Inferior parietal cortex (tissue), 1 donor: ENCODE measurements at regions not wholly inside any gene's neighbourhood (a gene's known extent, or its start where the extent isn't known, plus 50 kb on each side); places are given as distances from the start of the nearest gene placed in this dataset.

Source experiments
- DNase-seq: peaks from one replicate; pipeline ENCODE4 v3.0.0-alpha.2; 2016; ENCODE audit errors: extremely low spot score

- DNase-seq: peak; percentile 83
Measured at GRCh38 chr2:39513641-39514094, 76.6 kb upstream of the MAP4K3 start.

DNA sequence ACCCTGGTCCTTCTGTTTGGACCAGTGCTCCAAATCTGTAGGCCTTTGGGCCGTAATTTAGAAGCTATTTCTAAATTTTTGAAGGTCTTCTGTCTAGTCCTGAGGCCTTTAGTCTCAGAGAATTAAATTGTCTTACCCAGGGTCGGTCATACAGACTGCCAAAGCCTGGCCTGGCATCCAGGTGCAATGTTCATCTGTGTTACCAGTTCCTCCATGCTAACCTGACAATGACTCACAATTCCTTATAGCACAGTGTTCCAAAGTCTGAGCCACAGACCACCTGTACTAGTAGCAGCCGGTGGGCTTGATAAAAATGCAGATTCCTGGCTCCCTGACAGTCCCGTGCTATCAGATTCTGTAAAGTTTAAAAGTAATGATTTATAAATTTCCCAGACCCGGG, 77.7 kb upstream of the MAP4K3 start:
- no peak for DNase-seq

DNA sequence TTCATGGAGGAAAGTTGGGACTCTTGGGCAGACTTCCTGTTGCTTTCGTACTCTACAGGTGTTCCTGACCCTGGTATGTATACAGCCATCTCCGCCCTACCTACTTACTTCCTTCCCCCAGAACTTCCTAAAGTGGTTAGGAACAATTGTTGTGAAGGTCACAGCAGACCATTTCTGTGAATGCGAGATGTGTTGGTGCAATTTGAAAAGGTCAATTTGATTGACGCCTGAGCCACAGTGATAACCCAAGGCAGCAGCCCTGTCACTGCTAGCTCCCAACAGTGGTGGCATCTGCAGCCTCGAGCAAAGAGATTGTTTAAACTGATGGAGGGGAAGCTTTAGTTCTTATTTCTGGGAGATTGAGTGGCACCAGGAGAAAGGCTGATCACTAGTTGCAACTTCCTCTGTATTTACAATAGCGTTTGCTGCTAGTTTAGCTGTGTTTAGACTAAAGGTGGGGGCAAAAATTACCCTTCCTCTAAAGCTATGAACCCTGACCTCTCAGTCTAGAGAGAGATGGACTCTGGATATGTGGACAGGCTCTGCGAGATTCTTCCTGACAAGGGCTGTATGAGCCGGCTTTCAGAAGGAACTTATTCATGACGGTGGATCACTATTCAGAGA, 78.3 kb upstream of the MAP4K3 start:
- no peak for DNase-seq

GRCh38 chr2:39515897-39516346, 78.8 kb upstream of the MAP4K3 start:
- DNase-seq: no peak

- DNase-seq: peak; percentile 57
Measured at GRCh38 chr2:39516347-39517101, 79.4 kb upstream of the MAP4K3 start.

GRCh38 chr2:39517102-39517436, 80.0 kb upstream of the MAP4K3 start:
- DNase-seq: no peak

DNA sequence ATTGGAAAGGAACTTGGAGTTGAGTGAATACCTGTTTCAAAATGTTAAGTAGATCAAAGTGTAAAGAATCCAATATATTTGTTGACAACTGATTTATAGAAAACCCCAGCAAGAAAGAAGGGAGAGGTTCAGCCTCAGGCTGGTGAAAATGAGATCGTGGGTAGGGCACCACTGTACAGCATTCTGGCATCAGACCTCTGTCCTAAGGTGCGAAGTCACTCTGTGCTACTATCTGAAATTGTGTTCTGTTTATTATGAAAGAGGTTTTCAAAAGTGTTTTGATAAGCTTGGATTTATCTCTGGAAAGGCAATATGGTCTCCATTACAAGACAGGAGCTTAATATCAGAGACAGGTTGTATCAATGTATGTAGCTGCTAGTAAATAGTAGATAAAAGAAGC, 80.5 kb upstream of the MAP4K3 start:
- no peak for DNase-seq

- DNase-seq: no peak
Measured at GRCh38 chr2:39519886-39520285, 82.8 kb upstream of the MAP4K3 start.

GRCh38 chr2:39521876-39522517, 84.9 kb upstream of the MAP4K3 start:
- no peak for DNase-seq

DNA sequence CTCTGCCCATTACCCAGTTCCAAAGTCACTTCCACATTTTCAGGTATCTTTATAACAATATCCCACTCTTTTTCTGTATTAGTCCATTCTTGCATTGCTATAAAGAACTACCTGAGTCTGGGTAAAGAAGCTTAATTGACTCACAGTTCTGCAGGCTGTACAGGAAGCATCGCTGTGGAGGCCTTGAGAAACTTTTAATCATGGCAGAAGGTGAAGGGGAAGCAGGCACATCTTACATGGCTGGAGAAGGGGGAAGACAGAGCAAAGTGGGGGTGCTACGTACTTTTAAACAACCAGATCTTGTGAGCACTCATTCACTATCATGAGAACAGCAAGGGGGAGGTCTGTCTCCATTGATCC, 85.4 kb upstream of the MAP4K3 start:
- no peak for DNase-seq

- no peak for DNase-seq
Measured at GRCh38 chr2:39523308-39524044, 86.4 kb upstream of the MAP4K3 start.

DNA sequence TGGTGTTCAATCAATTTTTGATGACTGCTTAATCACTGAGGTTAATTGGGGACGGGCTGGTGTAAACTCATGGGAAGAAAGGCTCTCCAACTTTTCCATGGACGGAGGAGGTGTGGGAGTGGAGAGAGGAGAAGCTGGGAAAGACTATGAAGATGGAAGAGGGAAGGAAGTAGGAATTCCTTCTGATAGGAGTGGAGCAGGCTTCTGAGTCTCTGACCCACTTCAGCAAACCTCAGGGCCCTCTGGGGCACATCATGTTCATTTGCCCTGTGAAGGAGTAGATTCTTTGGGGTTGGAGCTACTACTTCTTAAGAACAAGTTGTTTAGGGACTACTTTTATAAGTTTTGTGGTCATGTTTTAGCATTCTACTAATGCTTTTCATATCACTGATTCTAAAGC, 87.0 kb upstream of the MAP4K3 start:
- no peak for DNase-seq

DNA sequence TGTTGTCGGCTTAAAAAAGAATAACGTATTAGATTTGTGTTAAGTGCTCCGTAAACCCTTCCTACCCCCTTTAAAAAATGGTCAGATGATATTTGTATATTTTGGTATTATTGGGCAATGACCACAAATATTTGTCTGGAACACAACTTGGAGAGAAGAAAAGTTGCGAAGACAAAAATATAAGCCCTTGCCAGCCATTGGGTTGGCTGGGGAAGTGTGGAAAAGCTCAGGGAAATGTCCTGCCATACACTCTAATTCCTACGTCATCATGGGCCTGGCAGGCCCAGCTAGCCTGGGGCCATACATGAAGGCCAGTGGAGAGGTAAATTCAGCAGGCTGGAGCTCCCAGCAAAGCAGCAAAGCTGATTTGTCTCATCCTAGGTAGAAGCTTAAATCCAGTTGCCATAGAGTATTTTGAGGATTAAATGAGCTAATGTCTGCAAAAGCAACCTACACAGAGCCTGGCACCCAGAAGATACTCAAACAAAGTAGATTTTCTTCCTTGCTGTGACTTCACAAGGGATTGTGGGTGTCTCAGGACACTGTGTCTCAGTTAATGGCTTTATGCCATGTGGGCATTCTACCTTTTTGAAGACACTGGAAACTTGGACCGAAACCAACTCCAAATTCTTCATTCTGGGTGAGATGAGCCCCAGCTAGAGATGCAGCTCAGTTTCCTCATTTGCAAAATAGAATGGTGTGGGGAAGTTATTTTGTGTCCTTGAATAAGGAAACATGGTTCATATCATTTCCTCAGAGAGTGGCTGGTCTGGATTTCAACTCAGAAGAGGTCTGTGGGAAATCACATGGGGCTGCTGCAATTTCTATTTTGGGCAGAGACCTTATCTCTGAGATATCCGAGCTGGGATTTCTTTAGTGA, 87.9 kb upstream of the MAP4K3 start:
- peak; percentile 62 for DNase-seq

DNA sequence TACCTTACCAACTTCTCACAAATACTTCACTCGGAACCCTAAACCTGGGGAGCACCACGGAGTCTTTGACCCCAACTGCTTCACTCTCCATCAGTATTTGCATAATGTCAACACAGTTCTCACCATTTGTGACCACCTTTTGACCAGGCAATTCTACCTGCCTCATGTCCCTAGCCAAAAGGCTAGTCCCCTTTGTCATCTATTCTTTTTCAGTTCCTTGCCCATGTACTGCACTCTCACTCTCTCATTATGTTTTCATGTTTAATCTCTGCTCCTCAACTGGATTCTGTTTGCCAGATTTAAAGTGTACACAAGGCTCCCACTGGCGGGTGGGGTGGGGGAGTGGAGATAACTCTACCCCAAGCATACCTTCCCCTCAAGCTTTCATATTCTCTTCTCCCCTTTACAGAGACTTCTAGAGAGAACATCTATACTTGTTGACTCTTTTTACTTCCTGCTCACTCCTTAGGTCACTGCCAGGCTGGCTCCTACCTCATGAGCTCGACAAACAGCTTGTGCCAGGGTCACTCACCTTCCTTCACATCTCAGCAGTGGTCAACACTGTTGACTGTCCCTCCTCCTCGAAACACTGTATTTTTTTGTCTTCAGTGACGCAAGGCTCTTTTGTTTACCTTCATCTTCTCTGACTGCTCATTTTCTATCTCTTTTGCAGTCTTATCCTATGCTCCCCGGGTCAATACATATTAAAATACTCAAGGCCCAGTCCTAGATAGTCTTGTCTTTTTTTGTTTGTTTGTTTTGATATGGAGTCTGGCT, 88.7 kb upstream of the MAP4K3 start:
- no peak for DNase-seq

GRCh38 chr2:39528701-39529100, 91.6 kb upstream of the MAP4K3 start:
- no peak for DNase-seq

- DNase-seq: no peak
Measured at GRCh38 chr2:39529836-39530235, 92.8 kb upstream of the MAP4K3 start.

DNA sequence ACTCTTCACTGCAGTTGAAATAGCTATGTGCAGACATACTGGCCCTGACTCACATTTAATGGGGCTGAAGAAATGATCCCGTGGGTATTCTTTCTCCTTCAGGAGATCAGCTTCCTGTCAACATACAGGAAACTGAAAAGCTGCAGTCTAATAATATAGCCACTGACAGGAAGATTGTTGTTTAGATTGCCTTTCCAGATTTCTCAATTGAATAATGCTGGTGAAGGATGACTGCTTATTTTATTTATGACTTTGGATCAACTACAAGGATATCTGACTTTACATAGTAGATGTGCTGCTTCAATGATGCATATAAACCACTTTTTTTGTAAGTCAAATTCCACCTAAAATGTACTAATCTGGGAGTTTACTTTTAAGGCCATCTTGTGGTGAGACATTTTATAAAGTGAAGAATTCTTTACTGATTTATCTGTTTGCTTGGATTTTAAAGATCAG, 93.4 kb upstream of the MAP4K3 start:
- no peak for DNase-seq

DNA sequence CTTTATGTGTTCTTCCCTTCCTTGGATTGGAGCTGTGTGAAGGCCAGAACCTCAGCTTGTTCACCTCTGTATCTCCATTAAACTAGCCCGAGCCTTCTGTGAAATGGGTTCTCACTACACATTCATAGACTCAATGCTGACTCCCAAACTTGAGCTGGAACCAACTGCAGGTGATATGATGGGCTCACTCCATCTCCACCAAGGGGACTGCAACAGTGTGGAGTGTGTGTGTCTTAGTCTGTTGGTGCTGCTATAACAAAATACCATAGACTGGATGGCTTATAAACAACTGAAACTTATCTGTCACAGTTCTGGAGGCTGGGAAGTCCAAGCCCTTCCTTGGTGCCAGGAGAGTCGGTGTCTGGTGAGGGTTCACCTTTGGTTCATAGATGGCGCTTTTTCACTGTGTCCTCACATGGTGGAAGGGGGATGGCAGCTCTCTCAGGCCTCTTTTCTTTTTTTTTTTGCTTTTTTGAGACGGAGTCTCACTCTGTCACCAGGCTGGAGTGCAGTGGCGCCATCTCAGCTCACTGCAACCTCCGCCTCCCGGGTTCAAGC, 94.2 kb upstream of the MAP4K3 start:
- no peak for DNase-seq

DNA sequence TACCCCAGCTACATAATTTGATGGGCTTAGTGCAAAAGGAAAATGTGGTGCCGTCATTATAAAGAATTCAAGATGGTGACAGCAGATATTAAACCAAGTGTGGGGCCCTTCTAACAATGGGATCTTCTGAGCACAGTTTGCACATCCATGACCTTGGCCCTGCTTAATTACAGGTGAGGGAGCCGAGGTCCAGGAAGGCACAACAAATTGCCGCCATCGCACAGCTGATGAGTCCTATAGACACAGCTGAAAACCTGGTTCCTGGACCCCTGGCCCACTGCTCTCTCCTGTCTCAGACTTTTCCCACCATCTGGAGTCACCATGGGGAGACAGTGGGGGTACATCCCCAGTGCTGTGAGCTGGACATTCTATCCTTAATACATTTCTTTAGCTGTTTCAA, 95.8 kb upstream of the MAP4K3 start:
- no peak for DNase-seq

- DNase-seq: no peak
Measured at GRCh38 chr2:39534095-39534711, 97.1 kb upstream of the MAP4K3 start.
